IPS-15b (cell line): ENCODE measurements at regions not wholly inside any gene's neighbourhood (a gene's known extent, or its start where the extent isn't known, plus 50 kb on each side); places are given as distances from the start of the nearest gene placed in this dataset.

ENCODE experiments used
- H3K27me3 ChIP-seq: one replicate; pipeline ENCODE4 v1.6.1; 2013; ENCODE audit warnings: low read length; ENCODE audit not compliant: control insufficient read depth, insufficient read depth
- H3K36me3 ChIP-seq: one replicate; pipeline ENCODE4 v1.6.1; 2013; ENCODE audit warnings: low read length; ENCODE audit not compliant: control insufficient read depth, insufficient read depth
- H3K4me1 ChIP-seq: one replicate; pipeline ENCODE4 v1.6.1; 2013; ENCODE audit warnings: mild to moderate bottlenecking, low read length; ENCODE audit not compliant: control insufficient read depth, insufficient read depth
- H3K4me3 ChIP-seq: one replicate; pipeline ENCODE4 v1.5.1; 2013; ENCODE audit warnings: low read depth, low read length
- H3K9ac ChIP-seq: one replicate; pipeline ENCODE4 v1.6.1; 2013; ENCODE audit warnings: low read depth, mild to moderate bottlenecking, low read length
- H3K9me3 ChIP-seq: one replicate; pipeline ENCODE4 v1.6.1; 2013; ENCODE audit warnings: mild to moderate bottlenecking, low read length; ENCODE audit not compliant: control insufficient read depth, insufficient read depth

GRCh38 chr3:150217691-150218090 is 190.4 kb upstream of the TSC22D2 start:
- Histone ChIP-seq H3K4me3 (no peak overlapping the region), H3K4me1 (peaks cover 19% of the 10 kb centered on the region), H3K9me3 (no peaks in the 10 kb centered on the region), H3K9ac (no peak overlapping the region), H3K36me3 (no peaks in the 10 kb centered on the region), H3K27me3 (peaks cover 11% of the 10 kb centered on the region)

- Histone ChIP-seq H3K27me3 (peaks cover 5% of the 10 kb centered on the region), H3K4me3 (no peak overlapping the region), H3K9me3 (no peaks in the 10 kb centered on the region), H3K4me1 (peaks cover 12% of the 10 kb centered on the region), H3K36me3 (no peaks in the 10 kb centered on the region), H3K9ac (no peak overlapping the region)
Observed at GRCh38 chr3:150216866-150217600, 191.1 kb upstream of the TSC22D2 start.

GRCh38 chr3:150216041-150216811 is 191.9 kb upstream of the TSC22D2 start:
- H3K4me3 ChIP-seq: no peak overlapping the region
- H3K27me3 ChIP-seq: no peaks in the 10 kb centered on the region
- no peaks in the 10 kb centered on the region for H3K36me3 ChIP-seq
- no peaks in the 10 kb centered on the region for H3K9me3 ChIP-seq
- H3K4me1 ChIP-seq: peaks cover 13% of the 10 kb centered on the region
- H3K9ac ChIP-seq: no peak overlapping the region

- H3K9ac ChIP-seq: no peak overlapping the region
- no peaks in the 10 kb centered on the region for H3K36me3 ChIP-seq
- H3K9me3 ChIP-seq: no peaks in the 10 kb centered on the region
- no peaks in the 10 kb centered on the region for H3K27me3 ChIP-seq
- no peak overlapping the region for H3K4me3 ChIP-seq
- H3K4me1 ChIP-seq: peaks cover 15% of the 10 kb centered on the region
Observed at GRCh38 chr3:150215616-150216015, 192.5 kb upstream of the TSC22D2 start.

- no peaks in the 10 kb centered on the region for H3K9me3 ChIP-seq
- H3K36me3 ChIP-seq: no peaks in the 10 kb centered on the region
- no peaks in the 10 kb centered on the region for H3K27me3 ChIP-seq
- H3K4me3 ChIP-seq: no peak overlapping the region
- peaks cover 14% of the 10 kb centered on the region for H3K4me1 ChIP-seq
- no peak overlapping the region for H3K9ac ChIP-seq
Observed at GRCh38 chr3:150213577-150213976, 194.5 kb upstream of the TSC22D2 start.

GRCh38 chr3:150210461-150211110 is 197.5 kb upstream of the TSC22D2 start:
- Histone ChIP-seq H3K4me3 (no peak overlapping the region), H3K27me3 (no peaks in the 10 kb centered on the region), H3K4me1 (peaks cover 6% of the 10 kb centered on the region), H3K9ac (no peak overlapping the region), H3K9me3 (no peaks in the 10 kb centered on the region), H3K36me3 (no peaks in the 10 kb centered on the region)

- Histone ChIP-seq H3K9me3 (no peaks in the 10 kb centered on the region), H3K27me3 (no peaks in the 10 kb centered on the region), H3K4me1 (peaks cover 13% of the 10 kb centered on the region), H3K4me3 (no peak overlapping the region), H3K36me3 (no peaks in the 10 kb centered on the region), H3K9ac (no peak overlapping the region)
Observed at GRCh38 chr3:150203273-150203672, 204.8 kb upstream of the TSC22D2 start.

GRCh38 chr3:150202711-150203110 is 205.4 kb upstream of the TSC22D2 start:
- Histone ChIP-seq H3K9me3 (no peaks in the 10 kb centered on the region), H3K4me3 (no peak overlapping the region), H3K4me1 (peaks cover 17% of the 10 kb centered on the region), H3K9ac (no peak overlapping the region), H3K27me3 (no peaks in the 10 kb centered on the region), H3K36me3 (no peaks in the 10 kb centered on the region)

- H3K9ac ChIP-seq: no peak overlapping the region
- no peaks in the 10 kb centered on the region for H3K36me3 ChIP-seq
- no peaks in the 10 kb centered on the region for H3K9me3 ChIP-seq
- no peaks in the 10 kb centered on the region for H3K27me3 ChIP-seq
- peaks cover 16% of the 10 kb centered on the region for H3K4me1 ChIP-seq
- H3K4me3 ChIP-seq: no peak overlapping the region
Observed at GRCh38 chr3:150194957-150195356, 213.1 kb upstream of the TSC22D2 start.

GRCh38 chr3:150194513-150194912 is 213.6 kb upstream of the TSC22D2 start:
- no peak overlapping the region for H3K9ac ChIP-seq
- peaks cover 16% of the 10 kb centered on the region for H3K4me1 ChIP-seq
- no peaks in the 10 kb centered on the region for H3K36me3 ChIP-seq
- no peak overlapping the region for H3K4me3 ChIP-seq
- H3K9me3 ChIP-seq: no peaks in the 10 kb centered on the region
- H3K27me3 ChIP-seq: no peaks in the 10 kb centered on the region

- Histone ChIP-seq H3K36me3 (no peaks in the 10 kb centered on the region), H3K9me3 (no peaks in the 10 kb centered on the region), H3K27me3 (peaks cover 8% of the 10 kb centered on the region), H3K9ac (no peak overlapping the region), H3K4me3 (no peak overlapping the region), H3K4me1 (no peaks in the 10 kb centered on the region)
Observed at GRCh38 chr3:150184426-150185071, 213.9 kb upstream of the PFN2 start.
